Right lobe of liver (tissue), 6 donors: ENCODE measurements at regions not wholly inside any gene's neighbourhood (a gene's known extent, or its start where the extent isn't known, plus 50 kb on each side); places are given as distances from the start of the nearest gene placed in this dataset.
A peak's percentile ranks its signal among the peaks of the same experiment; 100 is the strongest.

Experiments used
- ATAC-seq, 4 donors: fragments of 200-7000 bp; cut with Tn5 transposase; one replicate each; pipeline ENCODE4 v1.9.1; 2020; ENCODE audit warnings: mild to moderate bottlenecking in 4 of 4, moderate library complexity in 4 of 4
- DNase-seq, 3 donors: peaks; one replicate each; pipeline ENCODE4 v3.0.0-alpha.2; 2020
- H3K27ac ChIP-seq, 3 donors: fragments of 200-600 bp; one replicate each; pipeline ENCODE4 v1.8.0; 2022
- H3K27me3 ChIP-seq, 2 donors: fragments of 200-600 bp; one replicate each; pipeline ENCODE4 v1.8.0; 2022
- H3K36me3 ChIP-seq, 4 donors: fragments of 200-600 bp; sonication (generic) in 1 of 4; one replicate each; pipeline versions ENCODE4 v1.5.1 to v1.8.0; 2017 to 2022; ENCODE audit warnings: control low read depth in 1 of 4
- H3K4me1 ChIP-seq, 4 donors: fragments of 200-600 bp; sonication (generic) in 1 of 4; one replicate each; pipeline versions ENCODE4 v1.5.1 to v1.8.0; 2017 to 2022; ENCODE audit warnings: control low read depth in 1 of 4
- H3K4me3 ChIP-seq, 3 donors: fragments of 200-600 bp; one replicate each; pipeline ENCODE4 v1.8.0; 2022
- H3K9me3 ChIP-seq, 4 donors: fragments of 200-600 bp; sonication (generic) in 1 of 4; one replicate each; pipeline versions ENCODE4 v1.5.1 to v1.8.0; 2017 to 2022; ENCODE audit warnings: control low read depth in 1 of 4
- POLR2A ChIP-seq: fragments of 450-650 bp; IDR thresholded peaks from one replicate; pipeline ENCODE4 v1.6.1; 2017; ENCODE audit warnings: antibody characterized with exemption, mild to moderate bottlenecking
- WGBS: methylation state at CpG from one replicate; pipeline ENCODE4 v1.1.6; 2018; ENCODE audit warnings: low coverage, low lambda C conversion rate; ENCODE audit not compliant: insufficient coverage; ENCODE audit errors: missing lambda C conversion rate; 5-methylcytosine and 5-hydroxymethylcytosine counted together
- intact Hi-C, 2 donors: fragments of 100-400 bp; cut with DNase I; formaldehyde crosslinking; loops; one replicate each; pipeline versions ENCODE4 v1.11.2 to v1.14.1; 2022
- TF ChIP-seq, protein P1 (sequence below), 4 donors: fragments of 200-600 bp in 3 of 4; fragments of 450-650 bp in 1 of 4; IDR thresholded peaks; one replicate each; pipeline versions ENCODE4 v1.5.1 to v1.8.0; 2016 to 2022; ENCODE audit warnings: antibody characterized with exemption in 4 of 4, mild to moderate bottlenecking in 2 of 4
- donor health status: DM: no; HTN: yes; CAD: no.
- donor health status: DM: no; HTN: no; CAD: no.
- donor health status: DM: no; HTN: no; CAD: no.
- donor health status: DM: no; HTN: yes; CAD: no.
- donor health status: DM: no; HTN: yes; CAD: no.

GRCh38 chr5:125175348-125176004 lies 429.0 kb upstream of the ZNF608 start:
- TF ChIP-seq, protein P1, sequence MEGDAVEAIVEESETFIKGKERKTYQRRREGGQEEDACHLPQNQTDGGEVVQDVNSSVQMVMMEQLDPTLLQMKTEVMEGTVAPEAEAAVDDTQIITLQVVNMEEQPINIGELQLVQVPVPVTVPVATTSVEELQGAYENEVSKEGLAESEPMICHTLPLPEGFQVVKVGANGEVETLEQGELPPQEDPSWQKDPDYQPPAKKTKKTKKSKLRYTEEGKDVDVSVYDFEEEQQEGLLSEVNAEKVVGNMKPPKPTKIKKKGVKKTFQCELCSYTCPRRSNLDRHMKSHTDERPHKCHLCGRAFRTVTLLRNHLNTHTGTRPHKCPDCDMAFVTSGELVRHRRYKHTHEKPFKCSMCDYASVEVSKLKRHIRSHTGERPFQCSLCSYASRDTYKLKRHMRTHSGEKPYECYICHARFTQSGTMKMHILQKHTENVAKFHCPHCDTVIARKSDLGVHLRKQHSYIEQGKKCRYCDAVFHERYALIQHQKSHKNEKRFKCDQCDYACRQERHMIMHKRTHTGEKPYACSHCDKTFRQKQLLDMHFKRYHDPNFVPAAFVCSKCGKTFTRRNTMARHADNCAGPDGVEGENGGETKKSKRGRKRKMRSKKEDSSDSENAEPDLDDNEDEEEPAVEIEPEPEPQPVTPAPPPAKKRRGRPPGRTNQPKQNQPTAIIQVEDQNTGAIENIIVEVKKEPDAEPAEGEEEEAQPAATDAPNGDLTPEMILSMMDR (IDR thresholded peaks at IDR 0.05): no peak
- no peak for TF ChIP-seq POLR2A
- WGBS: 47% methylated on average over 4 of the region's 4 CpGs
- ATAC-seq (peak in 1 of 4 donors; percentile 19), DNase-seq (no peak)
- H3K9me3 ChIP-seq: no peaks in the 10 kb centered on the region
- no peaks in the 10 kb centered on the region for H3K27me3 ChIP-seq
- H3K36me3 ChIP-seq: no peaks in the 10 kb centered on the region
- no peak overlapping the region for H3K4me3 ChIP-seq
- H3K27ac ChIP-seq: no peak overlapping the region
- intact Hi-C loops: no loop called here
- H3K4me1 ChIP-seq: no peaks in the 10 kb centered on the region

GRCh38 chr5:125176005-125176390 lies 429.6 kb upstream of the ZNF608 start:
- intact Hi-C loops: no loop called here
- no peak for TF ChIP-seq POLR2A
- TF ChIP-seq, protein P1 (IDR thresholded peaks at IDR 0.05): no peak
- Histone ChIP-seq H3K9me3 (no peaks in the 10 kb centered on the region), H3K4me1 (no peaks in the 10 kb centered on the region), H3K36me3 (no peaks in the 10 kb centered on the region), H3K27me3 (no peaks in the 10 kb centered on the region), H3K27ac (no peak overlapping the region), H3K4me3 (no peak overlapping the region)
- ATAC-seq (no peak), DNase-seq (no peak)
- WGBS: 44% methylated on average over 2 of the region's 2 CpGs

DNA sequence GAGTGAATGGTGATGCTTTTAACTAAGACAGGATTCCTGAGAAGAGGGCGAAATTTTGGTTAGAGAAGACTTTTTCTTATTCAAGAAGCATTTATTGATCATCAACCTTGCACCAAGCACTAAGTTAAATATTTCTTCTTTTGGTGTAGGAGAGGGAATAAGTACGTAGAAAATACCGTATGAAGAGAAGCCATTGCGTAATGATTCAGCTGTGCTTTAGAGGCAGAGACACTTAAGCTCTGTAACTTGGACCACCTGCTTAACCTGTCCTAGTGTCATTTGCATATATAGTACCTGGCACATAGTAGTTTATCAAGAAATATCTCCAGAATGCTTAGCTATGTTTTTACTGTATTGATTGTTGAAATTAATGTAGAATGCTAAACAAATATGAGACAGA lies 430.9 kb upstream of the ZNF608 start:
- Histone ChIP-seq H3K4me1 (no peaks in the 10 kb centered on the region), H3K27ac (no peak overlapping the region), H3K4me3 (no peak overlapping the region), H3K27me3 (no peaks in the 10 kb centered on the region), H3K36me3 (no peaks in the 10 kb centered on the region), H3K9me3 (no peaks in the 10 kb centered on the region)
- no peak for DNase-seq
- 72% methylated on average over 4 of the region's 4 CpGs for WGBS
- TF ChIP-seq POLR2A: no peak
- intact Hi-C loops: no loop called here
- no peak for ATAC-seq

DNA sequence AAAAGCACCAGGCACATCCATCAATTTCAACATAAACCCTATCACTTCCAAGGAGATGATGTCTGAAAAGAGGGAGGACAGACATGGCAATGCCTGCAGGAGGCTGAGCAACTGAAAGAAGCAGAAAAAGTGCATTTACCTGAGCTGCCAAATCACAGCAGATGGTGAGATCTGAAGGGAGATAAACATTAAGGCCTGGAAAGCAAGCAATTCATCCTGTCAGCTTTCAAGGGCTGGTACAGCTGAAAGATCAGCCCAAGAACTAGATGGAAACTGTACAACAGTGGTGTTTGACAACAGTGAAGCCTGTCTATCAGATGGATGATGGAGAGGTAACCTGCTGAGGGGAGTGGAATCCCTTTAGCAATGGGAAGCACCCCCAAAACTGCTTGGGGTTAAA lies 433.2 kb upstream of the ZNF608 start:
- H3K36me3 ChIP-seq: no peaks in the 10 kb centered on the region
- no peak for DNase-seq
- ATAC-seq: no peak
- no peaks in the 10 kb centered on the region for H3K27me3 ChIP-seq
- H3K9me3 ChIP-seq: no peaks in the 10 kb centered on the region
- intact Hi-C loops: no loop called here
- no peak overlapping the region for H3K4me3 ChIP-seq
- H3K4me1 ChIP-seq: no peaks in the 10 kb centered on the region
- TF ChIP-seq, protein P1 (IDR thresholded peaks at IDR 0.05): no peak
- no peak for TF ChIP-seq POLR2A
- no peak overlapping the region for H3K27ac ChIP-seq

- H3K36me3 ChIP-seq: no peaks in the 10 kb centered on the region
- ATAC-seq (no peak), DNase-seq (no peak)
- WGBS: 62% methylated on average over 2 of the region's 2 CpGs
- H3K27ac ChIP-seq: no peak overlapping the region
- H3K4me1 ChIP-seq: no peaks in the 10 kb centered on the region
- no peaks in the 10 kb centered on the region for H3K9me3 ChIP-seq
- no peak for TF ChIP-seq POLR2A
- TF ChIP-seq, protein P1 (IDR thresholded peaks at IDR 0.05): no peak
- no peak overlapping the region for H3K4me3 ChIP-seq
- H3K27me3 ChIP-seq: no peaks in the 10 kb centered on the region
- intact Hi-C loops: no loop called here
Observed at GRCh38 chr5:125180231-125180829, 433.9 kb upstream of the ZNF608 start.
